Activated CD8-positive, alpha-beta memory T cell treated with anti-CD3 and anti-CD28 coated beads, Interleukin-2, amount 50 U/mL, for 4 hours (primary cell): ENCODE measurements at regions not wholly inside any gene's neighbourhood (a gene's known extent, or its start where the extent isn't known, plus 50 kb on each side); places are given as distances from the start of the nearest gene placed in this dataset.

Experiments used
- DNase-seq: peaks from one replicate; pipeline ENCODE4 v3.0.0-alpha.2; 2020

DNA sequence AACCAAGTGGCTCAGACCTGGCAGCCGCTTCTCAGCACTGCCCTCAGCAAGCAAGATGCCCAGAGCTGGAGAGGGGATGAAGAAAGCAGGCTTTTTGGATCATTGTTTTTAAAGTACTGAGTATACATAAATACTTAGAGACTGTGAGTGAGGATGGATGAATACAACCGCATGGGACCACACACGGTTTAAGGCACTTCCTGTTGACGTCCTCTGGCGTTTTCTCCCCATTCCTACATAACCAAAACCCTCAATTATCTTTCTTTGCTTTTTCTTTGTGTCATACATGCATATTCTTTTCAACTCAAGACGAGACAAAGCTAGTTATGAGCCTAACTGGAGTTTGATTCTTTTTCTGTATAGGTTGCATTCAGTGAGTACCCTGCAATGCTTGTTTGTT, 198.4 kb downstream of the GALR1 start:
- DNase-seq = no peak

DNA sequence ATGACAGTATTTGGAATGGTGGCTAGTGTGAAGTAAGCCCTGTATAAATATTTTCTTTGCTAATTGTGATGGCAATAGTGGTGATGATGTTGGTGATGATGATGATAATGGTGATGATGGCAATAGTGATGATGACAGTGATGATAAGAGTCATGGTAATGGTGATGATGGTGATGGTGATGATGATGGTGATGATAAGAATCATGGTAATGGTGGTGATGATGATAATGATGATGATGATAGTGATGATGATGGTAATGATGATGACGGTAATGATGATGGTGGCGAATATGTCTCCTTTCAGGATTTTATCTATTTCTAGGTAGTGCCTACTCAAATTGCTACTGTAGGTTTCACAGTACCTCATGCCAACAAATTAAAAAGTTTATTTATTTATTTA, 205.4 kb downstream of the GALR1 start:
- no peak for DNase-seq

GRCh38 chr18:77457681-77458080, 208.0 kb downstream of the GALR1 start:
- DNase-seq = no peak

DNA sequence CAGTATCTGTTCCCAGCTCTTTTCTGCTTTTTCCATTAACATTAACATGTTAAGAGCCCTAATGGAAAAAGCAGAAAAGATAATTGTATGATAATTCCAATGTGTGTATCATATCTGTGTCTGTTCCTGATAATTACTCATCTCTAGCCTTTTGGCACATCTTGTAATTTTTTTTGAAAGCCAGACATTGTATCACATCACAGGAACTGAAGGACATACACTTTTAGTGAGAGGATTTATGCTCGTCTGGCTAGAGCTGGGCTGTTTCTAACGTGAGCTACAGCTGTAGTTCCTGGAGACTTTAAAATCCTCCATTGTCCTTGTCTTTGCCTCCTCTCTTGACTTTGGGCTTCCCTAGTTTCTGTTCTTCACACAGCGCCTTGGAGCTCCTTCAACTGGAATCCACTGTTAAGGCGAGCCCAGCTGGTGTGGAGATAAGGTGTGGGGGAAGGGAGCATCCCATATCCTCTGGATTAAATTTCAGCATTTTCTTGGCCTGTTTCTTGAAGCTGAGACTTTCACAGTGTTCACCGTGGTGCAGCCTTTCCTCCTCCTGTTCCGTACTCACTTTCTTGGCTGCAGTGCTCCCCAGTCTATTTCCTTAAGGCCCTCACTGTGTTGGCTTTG, 211.5 kb downstream of the GALR1 start:
- no peak for DNase-seq

DNA sequence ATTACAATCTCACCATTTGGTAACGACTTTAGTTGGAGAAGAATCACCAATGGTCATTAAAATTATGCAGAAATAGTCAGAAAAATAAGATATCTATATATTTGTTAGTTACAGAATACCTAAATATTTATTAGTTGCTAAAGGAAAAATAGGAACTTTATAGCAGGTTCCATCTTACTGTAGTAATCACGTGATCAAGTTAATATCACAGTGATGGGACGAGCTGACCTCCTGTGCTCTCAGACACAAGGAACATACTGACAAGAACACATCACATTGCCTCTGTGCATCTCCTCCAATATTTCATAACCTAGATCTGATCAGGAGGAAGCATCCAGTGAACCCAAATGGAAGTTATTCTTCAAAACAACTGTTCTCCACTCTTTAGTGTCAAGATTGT, 215.3 kb downstream of the GALR1 start:
- DNase-seq = no peak

DNA sequence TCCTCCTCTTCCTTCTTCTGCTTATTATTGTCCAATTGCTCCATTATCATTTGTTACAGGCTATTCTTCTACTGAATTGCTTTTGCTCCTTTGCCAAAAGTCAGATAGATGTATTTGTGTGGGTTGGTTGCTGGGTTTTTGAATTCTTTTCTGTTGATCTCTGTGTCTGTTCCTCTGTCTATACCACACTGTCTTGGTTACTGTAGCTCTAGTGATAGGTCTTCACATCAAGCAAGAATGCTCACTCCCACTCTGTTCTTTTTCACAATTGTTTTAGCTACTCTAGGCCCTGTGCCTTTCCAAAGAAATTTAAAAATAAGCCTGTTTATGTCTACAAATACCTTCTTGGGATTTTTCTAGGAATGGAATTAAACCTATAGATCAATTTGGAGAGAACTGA, 217.2 kb downstream of the GALR1 start:
- no peak for DNase-seq

- no peak for DNase-seq
Measured at GRCh38 chr18:77469131-77469530, 219.5 kb downstream of the GALR1 start.

DNA sequence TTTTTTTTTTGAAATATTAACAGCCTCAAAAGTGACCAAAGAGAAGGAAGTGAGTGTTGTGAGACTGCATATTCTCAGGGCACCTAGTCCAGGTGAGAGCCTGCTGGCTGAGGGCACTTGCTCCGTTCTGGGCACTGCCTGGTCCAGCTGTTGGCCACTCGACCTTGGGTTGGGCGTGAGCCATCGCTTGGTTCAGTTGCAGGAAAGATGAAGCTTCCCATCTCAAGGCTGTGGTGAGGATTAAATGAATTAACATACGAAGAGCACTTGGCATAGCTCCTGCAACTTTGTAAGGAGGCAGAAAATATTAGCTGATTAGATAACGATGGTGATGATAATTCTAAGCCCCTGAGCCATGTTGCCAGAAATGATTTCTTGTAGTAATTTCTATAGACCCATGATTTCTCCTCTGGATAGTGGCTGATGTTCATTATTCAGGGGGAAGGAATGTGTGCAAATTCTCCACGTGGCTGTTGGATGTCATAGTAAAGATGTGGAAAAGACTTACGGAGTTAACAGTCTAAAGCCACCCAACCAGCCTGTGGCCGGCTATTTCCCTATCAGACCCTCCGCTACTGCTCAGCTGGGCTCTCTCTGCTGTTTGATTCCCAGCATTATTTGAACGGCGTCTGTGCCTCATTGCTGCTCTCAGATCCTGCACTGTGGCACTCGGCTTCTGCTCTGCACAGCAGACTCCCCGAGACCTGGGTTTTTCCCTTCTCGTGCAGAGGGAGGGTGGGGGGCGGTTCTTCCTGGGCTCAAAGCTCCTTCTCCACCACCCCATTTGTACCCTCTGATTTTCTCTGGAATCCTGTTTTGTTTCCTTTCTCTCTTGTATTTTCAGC, 221.1 kb downstream of the GALR1 start:
- no peak for DNase-seq

GRCh38 chr18:77472509-77472908, 222.9 kb downstream of the GALR1 start:
- DNase-seq = no peak

- DNase-seq = no peak
Measured at GRCh38 chr18:77478646-77479442, 229.2 kb downstream of the GALR1 start.

DNA sequence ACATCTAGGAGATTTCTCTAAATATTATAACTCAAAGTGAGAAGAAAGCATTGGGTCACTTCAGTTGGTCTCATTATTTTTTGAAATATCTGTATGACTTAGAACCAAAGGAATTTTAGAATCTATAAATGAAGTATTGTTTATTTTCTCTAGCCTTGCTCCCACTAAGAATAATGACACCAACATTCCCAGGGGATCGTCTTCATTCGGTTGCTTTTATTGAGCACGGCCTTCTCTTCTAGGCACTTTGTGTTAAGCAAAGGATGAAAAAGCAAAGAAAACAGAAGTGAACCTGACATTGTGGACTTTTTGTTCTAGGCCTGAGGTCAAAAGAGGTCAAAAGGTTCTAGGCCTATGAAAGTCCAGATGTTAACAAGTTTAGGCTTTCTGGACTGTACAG, 231.9 kb downstream of the GALR1 start:
- no peak for DNase-seq

GRCh38 chr18:77482190-77483085, 232.8 kb downstream of the GALR1 start:
- no peak for DNase-seq

DNA sequence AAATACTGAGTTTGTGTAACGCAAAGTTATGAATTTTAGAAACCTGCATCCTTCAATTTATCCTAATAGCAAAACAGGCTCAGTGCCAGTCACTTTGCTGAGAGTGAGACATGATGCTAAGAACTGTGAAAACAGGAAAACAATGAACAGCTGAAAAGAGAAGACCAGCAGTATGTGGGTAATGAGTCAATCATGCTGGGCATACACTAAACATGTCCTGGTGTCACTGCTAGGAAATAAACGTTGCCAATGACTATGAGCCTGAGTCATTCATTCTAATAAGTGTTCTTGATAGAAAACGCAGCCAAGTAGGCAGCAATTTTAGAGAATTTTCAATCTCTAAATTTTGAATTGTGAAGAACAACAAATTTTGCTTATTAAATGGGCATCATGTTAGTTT, 237.3 kb downstream of the GALR1 start:
- DNase-seq = no peak

GRCh38 chr18:77487951-77488740, 238.5 kb downstream of the GALR1 start:
- no peak for DNase-seq

DNA sequence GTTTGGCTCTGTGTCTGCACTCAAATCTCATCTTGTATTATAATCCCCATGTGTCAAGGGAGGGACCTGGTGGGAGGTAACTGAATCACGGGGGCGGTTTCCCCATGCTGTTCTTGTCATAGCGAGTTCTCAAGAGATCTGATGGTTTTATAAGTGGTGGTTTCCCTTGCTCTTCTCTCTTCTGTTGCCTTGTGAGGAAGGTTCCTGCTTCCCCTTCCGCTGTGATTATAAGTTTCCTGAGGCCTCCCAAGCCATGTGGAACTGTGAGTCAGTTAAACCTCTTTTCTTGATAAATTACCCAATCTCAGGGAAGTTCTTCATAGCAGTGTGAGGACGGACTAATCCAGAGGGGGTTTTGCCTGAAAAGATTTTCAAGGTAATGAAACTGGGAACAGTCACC, 245.4 kb downstream of the GALR1 start:
- no peak for DNase-seq

GRCh38 chr18:77495982-77496690, 246.5 kb downstream of the GALR1 start:
- no peak for DNase-seq

- no peak for DNase-seq
Measured at GRCh38 chr18:77501266-77501665, 251.6 kb downstream of the GALR1 start.

- DNase-seq = no peak
Measured at GRCh38 chr18:77505499-77505898, 255.9 kb downstream of the GALR1 start.

- DNase-seq = no peak
Measured at GRCh38 chr18:77512152-77512551, 262.5 kb downstream of the GALR1 start.

DNA sequence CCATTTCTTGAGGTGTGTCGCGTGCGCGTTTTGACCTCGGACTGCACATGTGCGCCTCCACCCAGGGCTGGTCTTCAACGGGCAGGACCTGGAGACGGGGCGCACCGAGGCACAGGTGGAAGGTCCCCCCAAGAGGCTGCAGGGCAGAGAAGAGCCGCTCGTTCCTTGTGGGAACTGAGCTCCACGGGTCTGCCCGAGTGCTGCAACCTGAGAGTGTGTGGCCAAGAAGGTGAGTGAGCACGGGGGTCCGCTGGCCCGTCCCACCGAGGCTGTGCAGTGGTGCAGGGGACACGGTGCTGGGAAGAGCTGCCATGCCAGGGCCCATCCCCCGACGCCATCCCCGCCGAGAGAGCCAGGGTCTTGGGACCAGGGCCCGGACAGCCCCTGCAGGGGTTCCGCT, 268.3 kb downstream of the GALR1 start:
- DNase-seq = no peak

DNA sequence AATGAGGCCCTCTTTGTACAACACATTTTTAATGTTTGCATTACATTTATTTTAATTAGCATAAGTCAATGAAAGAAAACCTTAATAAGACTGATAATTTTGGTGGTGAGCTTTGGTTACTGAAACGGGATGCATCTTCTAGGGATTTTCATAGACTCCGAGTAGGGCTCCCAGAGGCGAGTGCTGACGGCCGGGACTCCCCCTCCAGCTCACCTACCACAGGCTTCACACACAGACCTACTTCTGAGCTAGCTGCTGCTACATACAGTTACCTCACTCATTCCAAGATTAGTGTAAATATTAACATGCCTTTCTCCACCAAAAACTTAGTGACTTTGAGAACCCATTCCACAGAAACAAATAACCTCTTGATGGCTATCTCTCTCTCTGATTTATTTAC, 271.1 kb downstream of the GALR1 start:
- DNase-seq = no peak
